ENCODE measurements at regions not wholly inside any gene's neighbourhood (a gene's known extent, or its start where the extent isn't known, plus 50 kb on each side); places are given as distances from the start of the nearest gene placed in this dataset.

GRCh38 chr2:41293491-41293890 lies 754.3 kb upstream of the PKDCC start:
- no peaks in the 10 kb centered on the region for H3K9me3 ChIP-seq (ENCODE audit: control insufficient read depth in 1 of 2, low read length in 2 of 2)
- H3K9me3 Mint-ChIP-seq = peaks cover 0 to 6% (median 0%) of the 10 kb centered on the region in 8 donors
- no peaks in the 10 kb centered on the region for H3K36me3 ChIP-seq (ENCODE audit: insufficient read depth, low read length)
- no peaks in the 10 kb centered on the region for H3K4me1 ChIP-seq (ENCODE audit: insufficient read depth, low read length)
- no peak for DNase-seq
- no peaks in the 10 kb centered on the region for H3K4me1 Mint-ChIP-seq
- H3K27ac ChIP-seq (ENCODE audit: low read depth, low read length) = no peak overlapping the region
- intact Hi-C loops (cut with micrococcal nuclease) = no loop called here
- H3K36me3 Mint-ChIP-seq = no peaks in the 10 kb centered on the region
- POLR2A ChIA-PET (ENCODE audit: partially characterized antibody) = no interaction called here
- no peak overlapping the region for H3K4me3 ChIP-seq (ENCODE audit: low read length in 2 of 2)
- no peak overlapping the region for H3K4me3 Mint-ChIP-seq
- CTCF ChIA-PET (ENCODE audit: partially characterized antibody) = interaction anchor here (0.7 kb wide), 1 partner anchor 8 kb away, joined by 4 read pairs; no protein-coding TSS in a partner anchor
- H3K27me3 Mint-ChIP-seq = no peaks in the 10 kb centered on the region
- no peaks in the 10 kb centered on the region for H3K27me3 ChIP-seq (ENCODE audit: insufficient read depth, low read length)
- H3K27ac Mint-ChIP-seq = no peak overlapping the region

GRCh38 chr2:41294331-41294730 lies 753.5 kb upstream of the PKDCC start:
- Mint-ChIP-seq H3K36me3 (no peaks in the 10 kb centered on the region), H3K9me3 (peaks cover 0 to 6% (median 1%) of the 10 kb centered on the region in 8 donors), H3K4me3 (no peak overlapping the region), H3K27me3 (no peaks in the 10 kb centered on the region), H3K27ac (no peak overlapping the region), H3K4me1 (no peaks in the 10 kb centered on the region)
- intact Hi-C loops (cut with micrococcal nuclease) = no loop called here
- H3K9me3 ChIP-seq (ENCODE audit: control insufficient read depth in 1 of 2, low read length in 2 of 2) = no peaks in the 10 kb centered on the region
- ChIA-PET CTCF (ENCODE audit: partially characterized antibody) (no interaction called here), POLR2A (ENCODE audit: partially characterized antibody) (no interaction called here)
- no peak overlapping the region for H3K27ac ChIP-seq (ENCODE audit: low read depth, low read length)
- no peak overlapping the region for H3K4me3 ChIP-seq (ENCODE audit: low read length in 2 of 2)
- DNase-seq = no peak
- no peaks in the 10 kb centered on the region for H3K4me1 ChIP-seq (ENCODE audit: insufficient read depth, low read length)
- H3K36me3 ChIP-seq (ENCODE audit: insufficient read depth, low read length) = no peaks in the 10 kb centered on the region
- H3K27me3 ChIP-seq (ENCODE audit: insufficient read depth, low read length) = no peaks in the 10 kb centered on the region

GRCh38 chr2:41313082-41313481 lies 734.7 kb upstream of the PKDCC start:
- H3K4me1 Mint-ChIP-seq = no peaks in the 10 kb centered on the region
- no peak overlapping the region for H3K4me3 Mint-ChIP-seq
- H3K9me3 ChIP-seq (ENCODE audit: control insufficient read depth in 1 of 2, low read length in 2 of 2) = no peaks in the 10 kb centered on the region
- H3K27ac ChIP-seq (ENCODE audit: low read depth, low read length) = no peak overlapping the region
- H3K36me3 Mint-ChIP-seq = no peaks in the 10 kb centered on the region
- no peak for DNase-seq
- ChIA-PET POLR2A (ENCODE audit: partially characterized antibody) (no interaction called here), CTCF (ENCODE audit: partially characterized antibody) (no interaction called here)
- peaks cover 0 to 5% (median 2%) of the 10 kb centered on the region in 8 donors for H3K9me3 Mint-ChIP-seq
- no peaks in the 10 kb centered on the region for H3K4me1 ChIP-seq (ENCODE audit: insufficient read depth, low read length)
- no peaks in the 10 kb centered on the region for H3K36me3 ChIP-seq (ENCODE audit: insufficient read depth, low read length)
- peaks cover 0 to 1% of the 10 kb centered on the region in 2 donors for H3K27me3 Mint-ChIP-seq
- no peak overlapping the region for H3K4me3 ChIP-seq (ENCODE audit: low read length in 2 of 2)
- intact Hi-C loops (cut with micrococcal nuclease) = no loop called here
- H3K27ac Mint-ChIP-seq = peak overlapping the region in 1 of 7 donors; percentile 75
- no peaks in the 10 kb centered on the region for H3K27me3 ChIP-seq (ENCODE audit: insufficient read depth, low read length)

GRCh38 chr2:41314511-41315070 lies 733.2 kb upstream of the PKDCC start:
- Mint-ChIP-seq H3K4me3 (no peak overlapping the region), H3K27ac (no peak overlapping the region), H3K4me1 (no peaks in the 10 kb centered on the region), H3K36me3 (no peaks in the 10 kb centered on the region), H3K9me3 (peaks cover 0 to 5% (median 2%) of the 10 kb centered on the region in 8 donors), H3K27me3 (peaks cover 0 to 1% of the 10 kb centered on the region in 2 donors)
- Histone ChIP-seq H3K4me3 (ENCODE audit: low read length in 2 of 2) (no peak overlapping the region), H3K36me3 (ENCODE audit: insufficient read depth, low read length) (no peaks in the 10 kb centered on the region), H3K9me3 (ENCODE audit: control insufficient read depth in 1 of 2, low read length in 2 of 2) (no peaks in the 10 kb centered on the region), H3K4me1 (ENCODE audit: insufficient read depth, low read length) (no peaks in the 10 kb centered on the region), H3K27me3 (ENCODE audit: insufficient read depth, low read length) (no peaks in the 10 kb centered on the region), H3K27ac (ENCODE audit: low read depth, low read length) (no peak overlapping the region)
- DNase-seq = no peak
- intact Hi-C loops (cut with micrococcal nuclease) = no loop called here
- ChIA-PET POLR2A (ENCODE audit: partially characterized antibody) (no interaction called here), CTCF (ENCODE audit: partially characterized antibody) (no interaction called here)

GRCh38 chr2:41319437-41319836 lies 728.4 kb upstream of the PKDCC start:
- Mint-ChIP-seq H3K9me3 (peaks cover 0 to 5% (median 0%) of the 10 kb centered on the region in 8 donors), H3K27ac (no peak overlapping the region), H3K4me1 (no peaks in the 10 kb centered on the region), H3K4me3 (no peak overlapping the region), H3K27me3 (peaks cover 0 to 1% of the 10 kb centered on the region in 2 donors), H3K36me3 (no peaks in the 10 kb centered on the region)
- intact Hi-C loops (cut with micrococcal nuclease) = no loop called here
- Histone ChIP-seq H3K36me3 (ENCODE audit: insufficient read depth, low read length) (no peaks in the 10 kb centered on the region), H3K27ac (ENCODE audit: low read depth, low read length) (no peak overlapping the region), H3K4me1 (ENCODE audit: insufficient read depth, low read length) (no peaks in the 10 kb centered on the region), H3K9me3 (ENCODE audit: control insufficient read depth in 1 of 2, low read length in 2 of 2) (no peaks in the 10 kb centered on the region), H3K4me3 (ENCODE audit: low read length in 2 of 2) (no peak overlapping the region), H3K27me3 (ENCODE audit: insufficient read depth, low read length) (no peaks in the 10 kb centered on the region)
- no peak for DNase-seq
- ChIA-PET CTCF (ENCODE audit: partially characterized antibody) (no interaction called here), POLR2A (ENCODE audit: partially characterized antibody) (no interaction called here)

- no peaks in the 10 kb centered on the region for H3K9me3 ChIP-seq (ENCODE audit: control insufficient read depth in 1 of 2, low read length in 2 of 2)
- Mint-ChIP-seq H3K4me1 (no peaks in the 10 kb centered on the region), H3K27me3 (peaks cover 0 to 1% of the 10 kb centered on the region in 2 donors), H3K4me3 (no peak overlapping the region), H3K27ac (no peak overlapping the region), H3K9me3 (peaks cover 0 to 7% (median 0%) of the 10 kb centered on the region in 8 donors), H3K36me3 (no peaks in the 10 kb centered on the region)
- no peaks in the 10 kb centered on the region for H3K4me1 ChIP-seq (ENCODE audit: insufficient read depth, low read length)
- H3K4me3 ChIP-seq (ENCODE audit: low read length in 2 of 2) = no peak overlapping the region
- POLR2A ChIA-PET (ENCODE audit: partially characterized antibody) = no interaction called here
- CTCF ChIA-PET (ENCODE audit: partially characterized antibody) = no interaction called here
- no peak overlapping the region for H3K27ac ChIP-seq (ENCODE audit: low read depth, low read length)
- no peak for DNase-seq
- H3K27me3 ChIP-seq (ENCODE audit: insufficient read depth, low read length) = no peaks in the 10 kb centered on the region
- intact Hi-C loops (cut with micrococcal nuclease) = no loop called here
- no peaks in the 10 kb centered on the region for H3K36me3 ChIP-seq (ENCODE audit: insufficient read depth, low read length)
Measured at GRCh38 chr2:41320491-41320890, 727.3 kb upstream of the PKDCC start.

GRCh38 chr2:41321351-41321750 lies 726.5 kb upstream of the PKDCC start:
- DNase-seq = no peak
- no peaks in the 10 kb centered on the region for H3K36me3 ChIP-seq (ENCODE audit: insufficient read depth, low read length)
- H3K27ac Mint-ChIP-seq = no peak overlapping the region
- no peaks in the 10 kb centered on the region for H3K27me3 Mint-ChIP-seq
- CTCF ChIA-PET (ENCODE audit: partially characterized antibody) = no interaction called here
- POLR2A ChIA-PET (ENCODE audit: partially characterized antibody) = no interaction called here
- H3K27ac ChIP-seq (ENCODE audit: low read depth, low read length) = no peak overlapping the region
- no peaks in the 10 kb centered on the region for H3K27me3 ChIP-seq (ENCODE audit: insufficient read depth, low read length)
- intact Hi-C loops (cut with micrococcal nuclease) = no loop called here
- H3K4me1 ChIP-seq (ENCODE audit: insufficient read depth, low read length) = no peaks in the 10 kb centered on the region
- H3K9me3 Mint-ChIP-seq = peaks cover 0 to 5% (median 0%) of the 10 kb centered on the region in 8 donors
- H3K4me3 Mint-ChIP-seq = no peak overlapping the region
- H3K9me3 ChIP-seq (ENCODE audit: control insufficient read depth in 1 of 2, low read length in 2 of 2) = no peaks in the 10 kb centered on the region
- H3K4me3 ChIP-seq (ENCODE audit: low read length in 2 of 2) = no peak overlapping the region
- H3K4me1 Mint-ChIP-seq = no peaks in the 10 kb centered on the region
- no peaks in the 10 kb centered on the region for H3K36me3 Mint-ChIP-seq

GRCh38 chr2:41326851-41327250 lies 721.0 kb upstream of the PKDCC start:
- ChIA-PET CTCF (ENCODE audit: partially characterized antibody) (no interaction called here), POLR2A (ENCODE audit: partially characterized antibody) (no interaction called here)
- H3K27ac Mint-ChIP-seq = no peak overlapping the region
- Histone ChIP-seq H3K4me3 (ENCODE audit: low read length in 2 of 2) (no peak overlapping the region), H3K27ac (ENCODE audit: low read depth, low read length) (no peak overlapping the region), H3K9me3 (ENCODE audit: control insufficient read depth in 1 of 2, low read length in 2 of 2) (no peaks in the 10 kb centered on the region), H3K27me3 (ENCODE audit: insufficient read depth, low read length) (no peaks in the 10 kb centered on the region), H3K4me1 (ENCODE audit: insufficient read depth, low read length) (no peaks in the 10 kb centered on the region), H3K36me3 (ENCODE audit: insufficient read depth, low read length) (no peaks in the 10 kb centered on the region)
- peaks cover 0 to 10% (median under 1%) of the 10 kb centered on the region in 8 donors for H3K9me3 Mint-ChIP-seq
- no peak for DNase-seq
- no peaks in the 10 kb centered on the region for H3K27me3 Mint-ChIP-seq
- H3K36me3 Mint-ChIP-seq = no peaks in the 10 kb centered on the region
- no peak overlapping the region for H3K4me3 Mint-ChIP-seq
- intact Hi-C loops (cut with micrococcal nuclease) = no loop called here
- H3K4me1 Mint-ChIP-seq = no peaks in the 10 kb centered on the region

Data from CD4-positive, alpha-beta memory T cell (primary cell).